GM11168 (cell line): ENCODE measurements at regions not wholly inside any gene's neighbourhood (a gene's known extent, or its start where the extent isn't known, plus 50 kb on each side); places are given as distances from the start of the nearest gene placed in this dataset.
"Not testable (repeated sequence)": the region's sequence is repeated elsewhere in the genome, so short reads cannot be mapped to it uniquely, and the experiment has no call there.

Source experiments
- in situ Hi-C: fragments of 300-500 bp; cut with MboI; formaldehyde crosslinking; loops from one replicate; pipeline ENCODE4 v1.12.0; 2022; ENCODE audit warnings: low sequenced_read_pairs; ENCODE audit not compliant: unreplicated experiment

GRCh38 chr3:72078676-72079368 is 293.9 kb upstream of the PROK2 start:
- in situ Hi-C loops = loop anchor here (25.0 kb wide), 2 partner anchors 367 to 1008 kb away; no protein-coding TSS in a partner anchor

GRCh38 chr3:72077473-72078259 is 292.7 kb upstream of the PROK2 start:
- in situ Hi-C loops = loop anchor here (25.0 kb wide), 2 partner anchors 365 to 1010 kb away; no protein-coding TSS in a partner anchor

- in situ Hi-C loops = loop anchor here (25.0 kb wide), 2 partner anchors 364 to 1011 kb away; no protein-coding TSS in a partner anchor
Observed at GRCh38 chr3:72075848-72076247, 290.9 kb upstream of the PROK2 start.

- in situ Hi-C loops = no loop called here
Observed at GRCh38 chr3:72071624-72072023, 286.7 kb upstream of the PROK2 start.

- in situ Hi-C loops = no loop called here
Observed at GRCh38 chr3:72070005-72070404, 285.1 kb upstream of the PROK2 start.

GRCh38 chr3:72069543-72069942 is 284.6 kb upstream of the PROK2 start:
- in situ Hi-C loops = no loop called here

GRCh38 chr3:72068621-72069020 is 283.7 kb upstream of the PROK2 start:
- in situ Hi-C loops = no loop called here

GRCh38 chr3:72067721-72068120 is 282.8 kb upstream of the PROK2 start:
- in situ Hi-C loops = no loop called here

GRCh38 chr3:72065872-72066641 is 281.1 kb upstream of the PROK2 start:
- in situ Hi-C loops = no loop called here

- in situ Hi-C loops = no loop called here
Observed at GRCh38 chr3:72065236-72065635, 280.3 kb upstream of the PROK2 start.

GRCh38 chr3:72064727-72065126 is 279.8 kb upstream of the PROK2 start:
- in situ Hi-C loops = not testable (repeated sequence)

GRCh38 chr3:72062017-72062416 is 277.1 kb upstream of the PROK2 start:
- in situ Hi-C loops = no loop called here

- in situ Hi-C loops = no loop called here
Observed at GRCh38 chr3:72060447-72061034, 275.6 kb upstream of the PROK2 start.

GRCh38 chr3:72058493-72059081 is 273.6 kb upstream of the PROK2 start:
- in situ Hi-C loops = no loop called here

GRCh38 chr3:72055436-72055835 is 270.5 kb upstream of the PROK2 start:
- in situ Hi-C loops = no loop called here

GRCh38 chr3:72054976-72055375 is 270.0 kb upstream of the PROK2 start:
- in situ Hi-C loops = no loop called here

GRCh38 chr3:72052841-72053409 is 268.0 kb upstream of the PROK2 start:
- in situ Hi-C loops = no loop called here

- in situ Hi-C loops = no loop called here
Observed at GRCh38 chr3:72050771-72051170, 265.8 kb upstream of the PROK2 start.

GRCh38 chr3:72050048-72050632 is 265.2 kb upstream of the PROK2 start:
- in situ Hi-C loops = no loop called here
